Smooth muscle cell (in vitro differentiated cells): ENCODE measurements at regions not wholly inside any gene's neighbourhood (a gene's known extent, or its start where the extent isn't known, plus 50 kb on each side); places are given as distances from the start of the nearest gene placed in this dataset.

Experiments used
- DNase-seq: peaks from one replicate; lab custom pipeline; 2025; ENCODE audit not compliant: unreplicated experiment; lab: John Stamatoyannopoulos, UW
- H2AFZ ChIP-seq: fragments of 200-600 bp; sonication (generic); 2 replicates; pipeline ENCODE4 v1.6.0; 2016; ENCODE audit warnings: antibody characterized with exemption, low read depth, mild to moderate bottlenecking
- H3F3A ChIP-seq: fragments of 200-600 bp; sonication (generic); 2 replicates; pipeline ENCODE4 v1.6.0; 2017; ENCODE audit warnings: antibody characterized with exemption, low read depth
- H3K27ac ChIP-seq: fragments of 200-600 bp; sonication (generic); 2 replicates; pipeline ENCODE4 v1.5.1; 2016; ENCODE audit warnings: low read depth, mild to moderate bottlenecking
- H3K27me3 ChIP-seq: fragments of 200-600 bp; sonication (generic); 2 replicates; pipeline ENCODE4 v1.6.1; 2016; ENCODE audit warnings: low read depth, mild to moderate bottlenecking
- H3K36me3 ChIP-seq: fragments of 200-600 bp; sonication (generic); 2 replicates; pipeline ENCODE4 v1.5.1; 2016; ENCODE audit warnings: low read depth
- H3K4me1 ChIP-seq: fragments of 200-600 bp; sonication (generic); 2 replicates; pipeline ENCODE4 v1.5.1; 2016; ENCODE audit warnings: low read depth
- H3K4me2 ChIP-seq: fragments of 200-600 bp; sonication (generic); 2 replicates; pipeline ENCODE4 v1.6.0; 2016; ENCODE audit warnings: mild to moderate bottlenecking
- H3K4me3 ChIP-seq: fragments of 200-600 bp; sonication (generic); 2 replicates; pipeline ENCODE4 v1.5.1; 2016; ENCODE audit warnings: mild to moderate bottlenecking
- H3K79me2 ChIP-seq: fragments of 200-600 bp; sonication (generic); 2 replicates; pipeline ENCODE4 v1.6.0; 2016; ENCODE audit warnings: low read depth, mild to moderate bottlenecking
- H3K9ac ChIP-seq: fragments of 200-600 bp; sonication (generic); 2 replicates; pipeline ENCODE4 v1.6.0; 2016; ENCODE audit warnings: low read depth
- H3K9me3 ChIP-seq: fragments of 200-600 bp; sonication (generic); replicated peaks from 2 replicates; pipeline ENCODE4 v1.5.1; 2016; ENCODE audit warnings: low read depth
- H4K20me1 ChIP-seq: fragments of 200-600 bp; sonication (generic); 2 replicates; pipeline ENCODE4 v1.6.0; 2016; ENCODE audit warnings: low read depth
- CTCF ChIP-seq: fragments of 200-600 bp; sonication (generic); IDR thresholded peaks from 2 replicates; pipeline ENCODE4 v1.5.1; 2017; ENCODE audit warnings: borderline replicate concordance, mild to moderate bottlenecking, antibody characterized with exemption; ENCODE audit not compliant: insufficient read depth, poor library complexity, severe bottlenecking
- WGBS: methylation state at CpG from one replicate; pipeline ENCODE4 v1.1.7; 2016; ENCODE audit warnings: low lambda C conversion rate; 5-methylcytosine and 5-hydroxymethylcytosine counted together

GRCh38 chr21:26659182-26659581 is 86.1 kb upstream of the CYYR1 start:
- Histone ChIP-seq H3K27ac (no peak overlapping the region), H4K20me1 (no peaks in the 10 kb centered on the region), H3K27me3 (no peaks in the 10 kb centered on the region), H3K36me3 (no peaks in the 10 kb centered on the region), H3K79me2 (no peaks in the 10 kb centered on the region), H3K9ac (no peak overlapping the region), H3K4me1 (no peaks in the 10 kb centered on the region), H3F3A (no peaks in the 10 kb centered on the region), H2AFZ (peak overlapping the region; percentile 38), H3K4me3 (no peak overlapping the region), H3K4me2 (no peak overlapping the region), H3K9me3 (no peaks in the 10 kb centered on the region)
- WGBS: 85% methylated on average over 1 of the region's 1 CpG
- TF ChIP-seq CTCF: no peak
- no peak for DNase-seq

GRCh38 chr21:26655460-26655859 is 82.4 kb upstream of the CYYR1 start:
- H3K4me1 ChIP-seq: no peaks in the 10 kb centered on the region
- 83% methylated on average over 6 of the region's 6 CpGs for WGBS
- no peak for TF ChIP-seq CTCF
- H3K79me2 ChIP-seq: no peaks in the 10 kb centered on the region
- no peak overlapping the region for H3K27ac ChIP-seq
- DNase-seq: no peak
- H3K4me3 ChIP-seq: no peak overlapping the region
- H4K20me1 ChIP-seq: no peaks in the 10 kb centered on the region
- no peaks in the 10 kb centered on the region for H3K27me3 ChIP-seq
- H3K4me2 ChIP-seq: no peak overlapping the region
- H3K9ac ChIP-seq: no peak overlapping the region
- no peaks in the 10 kb centered on the region for H3F3A ChIP-seq
- no peaks in the 10 kb centered on the region for H3K36me3 ChIP-seq
- no peaks in the 10 kb centered on the region for H3K9me3 ChIP-seq
- no peak overlapping the region for H2AFZ ChIP-seq

GRCh38 chr21:26653430-26653829 is 80.3 kb upstream of the CYYR1 start:
- no peaks in the 10 kb centered on the region for H3F3A ChIP-seq
- H3K79me2 ChIP-seq: no peaks in the 10 kb centered on the region
- no peak for TF ChIP-seq CTCF
- no peaks in the 10 kb centered on the region for H4K20me1 ChIP-seq
- H3K4me2 ChIP-seq: no peak overlapping the region
- no peaks in the 10 kb centered on the region for H3K4me1 ChIP-seq
- H3K9me3 ChIP-seq: no peaks in the 10 kb centered on the region
- 74% methylated on average over 5 of the region's 5 CpGs for WGBS
- H2AFZ ChIP-seq: no peak overlapping the region
- no peak overlapping the region for H3K4me3 ChIP-seq
- no peak overlapping the region for H3K9ac ChIP-seq
- H3K36me3 ChIP-seq: no peaks in the 10 kb centered on the region
- no peak overlapping the region for H3K27ac ChIP-seq
- no peaks in the 10 kb centered on the region for H3K27me3 ChIP-seq
- DNase-seq: no peak

GRCh38 chr21:26652854-26653253 is 79.8 kb upstream of the CYYR1 start:
- Histone ChIP-seq H3K4me3 (no peak overlapping the region), H3K36me3 (no peaks in the 10 kb centered on the region), H3K9me3 (no peaks in the 10 kb centered on the region), H3K79me2 (no peaks in the 10 kb centered on the region), H3K4me1 (no peaks in the 10 kb centered on the region), H3K27ac (no peak overlapping the region), H3K4me2 (no peak overlapping the region), H3F3A (no peaks in the 10 kb centered on the region), H4K20me1 (no peaks in the 10 kb centered on the region), H3K27me3 (no peaks in the 10 kb centered on the region), H3K9ac (no peak overlapping the region), H2AFZ (no peak overlapping the region)
- no peak for DNase-seq
- no peak for TF ChIP-seq CTCF
- 40% methylated on average over 1 of the region's 1 CpG for WGBS
